GM12878 (cell line): ENCODE measurements at regions not wholly inside any gene's neighbourhood (a gene's known extent, or its start where the extent isn't known, plus 50 kb on each side); places are given as distances from the start of the nearest gene placed in this dataset.

Experiments
- ATAC-seq: fragments of 200-7000 bp; cut with Tn5 transposase; 3 replicates; pipeline ENCODE4 v1.9.1; 2020; ENCODE audit warnings: mild to moderate bottlenecking, moderate library complexity
- BruUV-seq: library from RNA; stranded (reverse); fragments of 400-500 nt; replicated peaks from 2 replicates; lab custom pipeline; 2021; lab: Mats Ljungman, UMichigan
- CTCF ChIA-PET: fragments of 300-600 bp; sonication (Branson Sonifier 250); formaldehyde crosslinking; extraction: SDS; loops from one replicate; lab custom pipeline; 2021; ENCODE audit warnings: inconsistent platforms; lab: Yijun Ruan, JAX
- POLR2A ChIA-PET: fragments of 350-600 bp; formaldehyde crosslinking; extraction: SDS; loops from one replicate; lab custom pipeline; 2021; ENCODE audit warnings: inconsistent platforms; lab: Charles Lee
- RAD21 ChIA-PET: fragments of 300-600 bp; sonication (Branson Sonifier 250); formaldehyde crosslinking; loops from one replicate; lab custom pipeline; 2023; ENCODE audit warnings: antibody characterized with exemption; ENCODE audit not compliant: unreplicated experiment; lab: Charles Lee
- SMC1A ChIA-PET: fragments of 300-600 bp; sonication (Branson Sonifier 250); formaldehyde crosslinking; loops from one replicate; lab custom pipeline; 2023; ENCODE audit not compliant: unreplicated experiment, uncharacterized antibody; lab: Charles Lee
- DNase-seq: peaks from one replicate; pipeline ENCODE4 v3.0.0-alpha.2; 2011; ENCODE audit warnings: low read depth, low spot score
- FAIRE-seq: peaks from 3 replicates; lab custom pipeline; 2011; peaks lifted over from hg19 to GRCh38; lab: Jason Lieb, UNC
- H2AFZ ChIP-seq: 2 replicates; pipeline ENCODE4 v1.6.0; 2011; ENCODE audit warnings: low read depth, low read length, control low read depth; ENCODE audit not compliant: control insufficient read depth
- H3K27ac ChIP-seq: 2 replicates; pipeline ENCODE4 v1.5.1; 2011; ENCODE audit warnings: control low read depth; ENCODE audit not compliant: control insufficient read depth, insufficient read depth
- H3K27me3 ChIP-seq, 2 experiments: replicated peaks in 1 of 2; 2 replicates each; pipeline versions ENCODE4 v1.6.0 to v1.6.1; 2011; ENCODE audit warnings: low read length in 1 of 2; ENCODE audit not compliant: control insufficient read depth in 2 of 2, insufficient read depth in 2 of 2
- H3K36me3 ChIP-seq, 2 experiments: 2 replicates each; pipeline ENCODE4 v1.5.1; 2011; ENCODE audit warnings: low read length in 1 of 2; ENCODE audit not compliant: control insufficient read depth in 2 of 2, insufficient read depth in 2 of 2
- H3K4me1 ChIP-seq: 2 replicates; pipeline ENCODE4 v1.6.1; 2011; ENCODE audit warnings: mild to moderate bottlenecking, low read length, moderate library complexity, mixed read lengths; ENCODE audit not compliant: control insufficient read depth, insufficient read depth
- H3K4me2 ChIP-seq: 2 replicates; pipeline ENCODE4 v1.6.0; 2011; ENCODE audit warnings: control low read depth; ENCODE audit not compliant: control insufficient read depth, insufficient read depth
- H3K4me3 ChIP-seq: fragments of 200-600 bp; sonication (generic); 2 replicates; pipeline ENCODE4 v1.5.1; 2016
- H3K79me2 ChIP-seq: 2 replicates; pipeline ENCODE4 v1.6.0; 2011; ENCODE audit warnings: low read length; ENCODE audit not compliant: control insufficient read depth, insufficient read depth
- H3K9ac ChIP-seq: 2 replicates; pipeline ENCODE4 v1.8.0; 2011; ENCODE audit warnings: low read length, control low read depth, mixed read lengths; ENCODE audit not compliant: control insufficient read depth, insufficient read depth
- H3K9me3 ChIP-seq: replicated peaks from 3 replicates; pipeline ENCODE4 v1.5.1; 2011; ENCODE audit warnings: mild to moderate bottlenecking, low read length; ENCODE audit not compliant: control insufficient read depth, insufficient read depth
- H4K20me1 ChIP-seq: 2 replicates; pipeline ENCODE4 v1.6.0; 2011; ENCODE audit not compliant: control insufficient read depth, insufficient read depth
- ATF7 ChIP-seq: fragments of 450-650 bp; IDR thresholded peaks from 2 replicates; pipeline ENCODE4 v1.6.1; 2016; ENCODE audit warnings: low read depth, mild to moderate bottlenecking
- CHD4 ChIP-seq: fragments of 200-600 bp; sonication (generic); IDR thresholded peaks from 2 replicates; pipeline ENCODE4 v1.6.1; 2016; ENCODE audit warnings: mild to moderate bottlenecking
- E2F4 ChIP-seq: IDR thresholded peaks from 2 replicates; pipeline ENCODE4 v1.6.1; 2012; ENCODE audit warnings: low read depth, low read length, improper control_type of control experiment
- FOS ChIP-seq: IDR thresholded peaks from 3 replicates; pipeline ENCODE4 v1.6.1; 2011; ENCODE audit warnings: borderline replicate concordance; ENCODE audit not compliant: insufficient read length; ENCODE audit errors: extremely low read depth
- IKZF2 ChIP-seq, 2 experiments: fragments of 450-650 bp; IDR thresholded peaks; 2 replicates each; pipeline ENCODE4 v1.6.1; 2017; ENCODE audit warnings: mild to moderate bottlenecking in 2 of 2, moderate library complexity in 2 of 2
- IRF4 ChIP-seq: IDR thresholded peaks from 2 replicates; pipeline ENCODE4 v1.6.1; 2011; ENCODE audit warnings: low read depth, low read length
- PAX5 ChIP-seq: IDR thresholded peaks from 2 replicates; pipeline ENCODE4 v1.6.1; 2011; ENCODE audit warnings: low read depth, low read length, borderline replicate concordance
- PBX3 ChIP-seq: IDR thresholded peaks from 2 replicates; pipeline ENCODE4 v1.6.1; 2011; ENCODE audit warnings: mild to moderate bottlenecking, low read depth, low read length, moderate library complexity; ENCODE audit not compliant: insufficient replicate concordance
- POLR2AphosphoS5 ChIP-seq: IDR thresholded peaks from 2 replicates; pipeline ENCODE4 v1.6.1; 2011; ENCODE audit warnings: mild to moderate bottlenecking, low read length, inconsistent platforms
- RELA ChIP-seq: fragments of 450-650 bp; IDR thresholded peaks from 2 replicates; pipeline ENCODE4 v1.8.0; 2014; ENCODE audit warnings: borderline replicate concordance; ENCODE audit not compliant: partially characterized antibody
- SMAD5 ChIP-seq: IDR thresholded peaks from 2 replicates; pipeline ENCODE4 v1.6.1; 2016; ENCODE audit warnings: antibody characterized with exemption, low read depth
- SMARCA5 ChIP-seq: fragments of 450-650 bp; IDR thresholded peaks from 2 replicates; pipeline ENCODE4 v1.6.1; 2017; ENCODE audit warnings: mild to moderate bottlenecking
- SMC3 ChIP-seq: IDR thresholded peaks from 2 replicates; pipeline ENCODE4 v1.6.1; 2011; ENCODE audit warnings: low read length, improper control_type of control experiment, borderline replicate concordance
- TCF12 ChIP-seq: IDR thresholded peaks from 2 replicates; pipeline ENCODE4 v1.6.1; 2011; ENCODE audit warnings: low read depth, mild to moderate bottlenecking, low read length
- WGBS: methylation state at CpG from one replicate; pipeline ENCODE4 v1.1.6; 2016; ENCODE audit warnings: low lambda C conversion rate; ENCODE audit not compliant: insufficient replicate concordance, insufficient coverage; ENCODE audit errors: missing lambda C conversion rate; 5-methylcytosine and 5-hydroxymethylcytosine counted together
- in situ Hi-C: fragments of 300-500 bp; cut with MboI; formaldehyde crosslinking; loops from 9 replicates; pipeline ENCODE4 v1.14.3; 2018; ENCODE audit warnings: mixed read lengths
- intact Hi-C: fragments of 100-400 bp; cut with micrococcal nuclease; formaldehyde crosslinking; loops from one replicate; pipeline ENCODE4 v1.14.2; 2022; ENCODE audit not compliant: unreplicated experiment
- TF ChIP-seq, protein P1 (sequence below): fragments of 150-350 bp; IDR thresholded peaks from 2 replicates; pipeline ENCODE4 v1.6.1; 2016; ENCODE audit warnings: low read depth, low read length
- TF ChIP-seq, protein P2 (sequence below): fragments of 450-650 bp; formaldehyde crosslinking; IDR thresholded peaks from 2 replicates; pipeline ENCODE4 v1.5.0; 2022; ENCODE audit warnings: mild to moderate bottlenecking, missing genetic modification characterization

- in situ Hi-C loops, result no loop called here
- CTCF ChIA-PET, result interaction anchor here (1.6 kb wide), 1 partner anchor 8 kb away, joined by 5 read pairs; no protein-coding TSS in a partner anchor
- no TSS peak for BruUV-seq
Measured at GRCh38 chr12:24222968-24223367, 273.5 kb upstream of the SOX5 start.

More at GRCh38 chr12:24222968-24223367, 273.5 kb upstream of the SOX5 start:
- FAIRE-seq, result no peak
- H3K4me1 ChIP-seq, result no peaks in the 10 kb centered on the region
- TF ChIP-seq SMC3 (no peak), RELA (no peak), TCF12 (no peak), PBX3 (no peak), SMARCA5 (no peak), ATF7 (no peak), POLR2AphosphoS5 (no peak), SMAD5 (no peak), PAX5 (no peak), IKZF2 (IDR thresholded peaks at IDR 0.05) (no peak), IRF4 (no peak), E2F4 (no peak), FOS (no peak), CHD4 (no peak)
- TF ChIP-seq, protein P1, sequence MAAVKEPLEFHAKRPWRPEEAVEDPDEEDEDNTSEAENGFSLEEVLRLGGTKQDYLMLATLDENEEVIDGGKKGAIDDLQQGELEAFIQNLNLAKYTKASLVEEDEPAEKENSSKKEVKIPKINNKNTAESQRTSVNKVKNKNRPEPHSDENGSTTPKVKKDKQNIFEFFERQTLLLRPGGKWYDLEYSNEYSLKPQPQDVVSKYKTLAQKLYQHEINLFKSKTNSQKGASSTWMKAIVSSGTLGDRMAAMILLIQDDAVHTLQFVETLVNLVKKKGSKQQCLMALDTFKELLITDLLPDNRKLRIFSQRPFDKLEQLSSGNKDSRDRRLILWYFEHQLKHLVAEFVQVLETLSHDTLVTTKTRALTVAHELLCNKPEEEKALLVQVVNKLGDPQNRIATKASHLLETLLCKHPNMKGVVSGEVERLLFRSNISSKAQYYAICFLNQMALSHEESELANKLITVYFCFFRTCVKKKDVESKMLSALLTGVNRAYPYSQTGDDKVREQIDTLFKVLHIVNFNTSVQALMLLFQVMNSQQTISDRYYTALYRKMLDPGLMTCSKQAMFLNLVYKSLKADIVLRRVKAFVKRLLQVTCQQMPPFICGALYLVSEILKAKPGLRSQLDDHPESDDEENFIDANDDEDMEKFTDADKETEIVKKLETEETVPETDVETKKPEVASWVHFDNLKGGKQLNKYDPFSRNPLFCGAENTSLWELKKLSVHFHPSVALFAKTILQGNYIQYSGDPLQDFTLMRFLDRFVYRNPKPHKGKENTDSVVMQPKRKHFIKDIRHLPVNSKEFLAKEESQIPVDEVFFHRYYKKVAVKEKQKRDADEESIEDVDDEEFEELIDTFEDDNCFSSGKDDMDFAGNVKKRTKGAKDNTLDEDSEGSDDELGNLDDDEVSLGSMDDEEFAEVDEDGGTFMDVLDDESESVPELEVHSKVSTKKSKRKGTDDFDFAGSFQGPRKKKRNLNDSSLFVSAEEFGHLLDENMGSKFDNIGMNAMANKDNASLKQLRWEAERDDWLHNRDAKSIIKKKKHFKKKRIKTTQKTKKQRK, result no peak
- TF ChIP-seq, protein P2, sequence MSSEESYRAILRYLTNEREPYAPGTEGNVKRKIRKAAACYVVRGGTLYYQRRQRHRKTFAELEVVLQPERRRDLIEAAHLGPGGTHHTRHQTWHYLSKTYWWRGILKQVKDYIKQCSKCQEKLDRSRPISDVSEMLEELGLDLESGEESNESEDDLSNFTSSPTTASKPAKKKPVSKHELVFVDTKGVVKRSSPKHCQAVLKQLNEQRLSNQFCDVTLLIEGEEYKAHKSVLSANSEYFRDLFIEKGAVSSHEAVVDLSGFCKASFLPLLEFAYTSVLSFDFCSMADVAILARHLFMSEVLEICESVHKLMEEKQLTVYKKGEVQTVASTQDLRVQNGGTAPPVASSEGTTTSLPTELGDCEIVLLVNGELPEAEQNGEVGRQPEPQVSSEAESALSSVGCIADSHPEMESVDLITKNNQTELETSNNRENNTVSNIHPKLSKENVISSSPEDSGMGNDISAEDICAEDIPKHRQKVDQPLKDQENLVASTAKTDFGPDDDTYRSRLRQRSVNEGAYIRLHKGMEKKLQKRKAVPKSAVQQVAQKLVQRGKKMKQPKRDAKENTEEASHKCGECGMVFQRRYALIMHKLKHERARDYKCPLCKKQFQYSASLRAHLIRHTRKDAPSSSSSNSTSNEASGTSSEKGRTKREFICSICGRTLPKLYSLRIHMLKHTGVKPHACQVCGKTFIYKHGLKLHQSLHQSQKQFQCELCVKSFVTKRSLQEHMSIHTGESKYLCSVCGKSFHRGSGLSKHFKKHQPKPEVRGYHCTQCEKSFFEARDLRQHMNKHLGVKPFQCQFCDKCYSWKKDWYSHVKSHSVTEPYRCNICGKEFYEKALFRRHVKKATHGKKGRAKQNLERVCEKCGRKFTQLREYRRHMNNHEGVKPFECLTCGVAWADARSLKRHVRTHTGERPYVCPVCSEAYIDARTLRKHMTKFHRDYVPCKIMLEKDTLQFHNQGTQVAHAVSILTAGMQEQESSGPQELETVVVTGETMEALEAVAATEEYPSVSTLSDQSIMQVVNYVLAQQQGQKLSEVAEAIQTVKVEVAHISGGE (CRISPR knock-in tag), result no peak
- no peaks in the 10 kb centered on the region for H3K27me3 ChIP-seq
- intact Hi-C loops, result no loop called here
- no peak overlapping the region for H2AFZ ChIP-seq
- ChIA-PET POLR2A (no interaction called here), RAD21 (interaction anchor here (1.4 kb wide), 1 partner anchor 15 kb away, joined by 3 read pairs; no protein-coding TSS in a partner anchor), SMC1A (interaction anchor here (0.9 kb wide), 1 partner anchor 13 kb away, joined by 3 read pairs; no protein-coding TSS in a partner anchor)
- no peaks in the 10 kb centered on the region for H3K79me2 ChIP-seq
- H3K4me2 ChIP-seq, result no peak overlapping the region
- no peaks in the 10 kb centered on the region for H3K36me3 ChIP-seq
- H3K4me3 ChIP-seq, result no peak overlapping the region
- ATAC-seq, result no peak
- no peaks in the 10 kb centered on the region for H3K9me3 ChIP-seq
- H3K27ac ChIP-seq, result no peak overlapping the region
- H4K20me1 ChIP-seq, result no peaks in the 10 kb centered on the region
- 0% methylated on average over 1 of the region's 1 CpG for WGBS
- DNase-seq, result no peak
- no peak overlapping the region for H3K9ac ChIP-seq
